OCI-LY1 (cell line): ENCODE measurements at regions not wholly inside any gene's neighbourhood (a gene's known extent, or its start where the extent isn't known, plus 50 kb on each side); places are given as distances from the start of the nearest gene placed in this dataset.
"Not testable (repeated sequence)": the region's sequence is repeated elsewhere in the genome, so short reads cannot be mapped to it uniquely, and the experiment has no call there.

Experiments
- EZH2 ChIP-seq: fragments of 200-600 bp; sonication (generic), shearing (Covaris generic); IDR thresholded peaks from 2 replicates; pipeline ENCODE4 v1.8.0; 2017; ENCODE audit warnings: borderline replicate concordance, mixed run types, mild to moderate bottlenecking, antibody characterized with exemption, low read length, moderate library complexity, mixed read lengths
- TF ChIP-seq, protein P1 (sequence below): fragments of 200-600 bp; sonication (generic), shearing (Covaris generic); IDR thresholded peaks from 2 replicates; pipeline ENCODE4 v1.5.1; 2017; ENCODE audit warnings: mild to moderate bottlenecking, antibody characterized with exemption, low read length, moderate library complexity, mixed read lengths

DNA sequence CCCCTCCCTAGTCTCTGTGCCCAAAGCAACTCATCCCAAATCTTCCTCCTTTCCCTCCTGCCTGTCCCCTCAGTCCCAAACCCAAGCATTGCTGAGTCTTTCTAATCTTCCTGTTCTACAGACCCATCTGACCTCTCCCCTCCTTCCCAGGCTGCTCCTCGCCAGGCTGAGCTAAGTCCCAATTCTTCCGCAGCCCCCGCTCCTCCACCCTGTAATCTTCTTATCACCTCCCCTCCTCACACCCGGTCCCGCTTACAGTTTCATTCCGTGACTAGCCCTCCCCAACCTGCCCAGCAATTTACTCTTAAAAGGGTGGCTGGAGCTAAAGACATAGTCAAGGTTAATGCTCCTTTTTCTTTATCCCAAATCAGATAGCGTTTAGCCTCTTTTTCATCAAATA, 86.8 kb upstream of the ALDH3B2 start:
- TF ChIP-seq, protein P1, sequence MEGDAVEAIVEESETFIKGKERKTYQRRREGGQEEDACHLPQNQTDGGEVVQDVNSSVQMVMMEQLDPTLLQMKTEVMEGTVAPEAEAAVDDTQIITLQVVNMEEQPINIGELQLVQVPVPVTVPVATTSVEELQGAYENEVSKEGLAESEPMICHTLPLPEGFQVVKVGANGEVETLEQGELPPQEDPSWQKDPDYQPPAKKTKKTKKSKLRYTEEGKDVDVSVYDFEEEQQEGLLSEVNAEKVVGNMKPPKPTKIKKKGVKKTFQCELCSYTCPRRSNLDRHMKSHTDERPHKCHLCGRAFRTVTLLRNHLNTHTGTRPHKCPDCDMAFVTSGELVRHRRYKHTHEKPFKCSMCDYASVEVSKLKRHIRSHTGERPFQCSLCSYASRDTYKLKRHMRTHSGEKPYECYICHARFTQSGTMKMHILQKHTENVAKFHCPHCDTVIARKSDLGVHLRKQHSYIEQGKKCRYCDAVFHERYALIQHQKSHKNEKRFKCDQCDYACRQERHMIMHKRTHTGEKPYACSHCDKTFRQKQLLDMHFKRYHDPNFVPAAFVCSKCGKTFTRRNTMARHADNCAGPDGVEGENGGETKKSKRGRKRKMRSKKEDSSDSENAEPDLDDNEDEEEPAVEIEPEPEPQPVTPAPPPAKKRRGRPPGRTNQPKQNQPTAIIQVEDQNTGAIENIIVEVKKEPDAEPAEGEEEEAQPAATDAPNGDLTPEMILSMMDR = not testable (repeated sequence)
- TF ChIP-seq EZH2 = not testable (repeated sequence)
